ENCODE measurements at regions not wholly inside any gene's neighbourhood (a gene's known extent, or its start where the extent isn't known, plus 50 kb on each side); places are given as distances from the start of the nearest gene placed in this dataset.
"Not testable (repeated sequence)": the region's sequence is repeated elsewhere in the genome, so short reads cannot be mapped to it uniquely, and the experiment has no call there.

DNA sequence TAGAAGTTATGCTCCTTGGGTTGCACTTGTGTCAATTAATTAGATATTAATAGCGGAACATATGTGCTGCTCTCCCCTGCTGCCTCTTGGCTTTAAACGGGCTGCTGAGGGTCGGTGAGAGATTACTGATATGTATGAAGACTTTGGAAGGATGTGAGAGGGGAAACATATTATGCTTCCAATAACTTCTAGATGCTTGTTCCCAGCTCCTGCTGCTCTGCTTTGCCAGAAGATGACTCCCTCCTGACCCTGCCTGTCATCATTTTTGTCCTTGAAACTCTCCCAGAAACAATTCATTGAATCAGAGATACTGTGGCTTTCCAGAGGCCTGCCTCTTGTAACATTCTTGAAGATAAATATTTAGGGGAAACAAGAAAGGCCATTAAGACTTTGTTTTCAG, 300.1 kb upstream of the STXBP6 start:
- no peak for DNase-seq (ENCODE audit: extremely low read depth in 1 of 2, low read depth in 1 of 2)

DNA sequence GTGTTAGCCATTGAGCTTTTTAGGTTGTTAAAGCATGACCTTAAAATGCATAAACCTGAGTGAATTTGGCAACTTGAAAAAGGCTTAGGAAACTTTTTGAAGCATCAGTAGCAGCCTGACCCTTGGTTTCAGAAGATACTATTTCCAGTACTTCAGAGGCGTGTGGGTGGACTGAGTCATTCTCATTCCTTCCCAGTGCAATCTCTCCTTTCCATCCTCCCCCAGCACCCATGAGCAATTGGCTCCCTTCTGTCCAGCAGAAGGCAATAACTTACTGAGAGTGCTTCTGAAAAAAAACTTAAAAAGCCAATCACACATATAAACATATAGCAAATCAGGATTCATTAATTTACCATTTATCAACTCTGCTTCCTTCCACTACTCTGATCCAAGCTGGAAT, 299.3 kb upstream of the STXBP6 start:
- DNase-seq (ENCODE audit: extremely low read depth in 1 of 2, low read depth in 1 of 2): no peak

DNA sequence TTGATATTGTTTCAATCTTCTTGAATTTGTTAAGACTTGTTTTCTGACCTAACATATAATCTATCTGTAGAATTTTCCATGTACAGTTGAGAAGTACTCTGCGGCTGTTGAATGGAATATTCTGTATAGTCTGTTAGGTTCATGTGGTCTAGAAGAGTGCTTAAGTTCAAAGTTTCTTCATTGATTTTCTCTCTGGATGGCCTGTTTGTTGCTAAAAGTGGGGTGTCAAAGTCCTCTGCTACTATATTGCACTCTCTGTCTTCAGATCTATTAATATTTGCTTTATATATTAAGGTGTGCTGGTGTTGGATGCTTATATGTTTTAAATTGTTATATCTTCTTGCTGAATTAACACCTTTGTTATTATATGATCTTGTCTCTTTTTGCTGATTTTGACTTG, 290.9 kb upstream of the STXBP6 start:
- no peak for DNase-seq (ENCODE audit: extremely low read depth in 1 of 2, low read depth in 1 of 2)

DNA sequence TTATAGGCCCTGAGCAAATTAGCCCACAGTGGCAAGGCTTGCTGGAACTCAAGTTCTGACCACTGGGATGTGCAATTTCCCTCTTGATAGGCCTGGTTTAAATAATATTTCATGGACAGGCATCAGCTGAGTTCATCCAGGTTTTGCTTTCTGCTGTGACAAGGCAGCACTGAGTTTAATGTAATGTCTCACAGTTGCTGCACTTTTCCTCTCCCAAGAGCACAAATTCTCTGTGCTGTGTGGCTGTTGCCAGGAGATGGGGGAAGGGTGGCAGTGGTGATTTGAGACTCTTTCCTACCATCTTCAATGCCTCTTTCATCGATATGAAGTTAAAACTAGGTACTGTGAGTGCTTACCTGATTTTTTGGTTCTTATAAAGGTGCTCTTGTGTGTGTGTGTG, 272.8 kb upstream of the STXBP6 start:
- DNase-seq (ENCODE audit: extremely low read depth in 1 of 2, low read depth in 1 of 2): no peak

DNA sequence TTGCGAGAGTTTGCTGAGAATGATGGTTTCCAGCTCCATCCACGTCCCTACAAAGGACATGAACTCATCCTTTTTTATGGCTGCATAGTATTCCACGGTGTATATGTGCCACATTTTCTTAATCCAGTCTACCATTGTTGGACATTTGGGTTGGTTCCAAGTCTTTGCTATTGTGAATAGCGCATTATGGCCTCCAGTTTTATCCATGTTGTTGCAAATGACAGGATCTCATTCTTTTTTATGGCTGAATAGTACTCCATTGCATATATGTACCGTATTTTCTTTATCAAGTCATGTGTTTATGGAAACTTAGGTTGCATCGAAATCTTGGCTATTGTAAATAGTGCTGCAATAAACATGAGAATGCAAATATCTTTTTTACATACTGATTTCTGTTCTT, 266.1 kb upstream of the STXBP6 start:
- not testable (repeated sequence) for DNase-seq (ENCODE audit: extremely low read depth in 1 of 2, low read depth in 1 of 2)

DNA sequence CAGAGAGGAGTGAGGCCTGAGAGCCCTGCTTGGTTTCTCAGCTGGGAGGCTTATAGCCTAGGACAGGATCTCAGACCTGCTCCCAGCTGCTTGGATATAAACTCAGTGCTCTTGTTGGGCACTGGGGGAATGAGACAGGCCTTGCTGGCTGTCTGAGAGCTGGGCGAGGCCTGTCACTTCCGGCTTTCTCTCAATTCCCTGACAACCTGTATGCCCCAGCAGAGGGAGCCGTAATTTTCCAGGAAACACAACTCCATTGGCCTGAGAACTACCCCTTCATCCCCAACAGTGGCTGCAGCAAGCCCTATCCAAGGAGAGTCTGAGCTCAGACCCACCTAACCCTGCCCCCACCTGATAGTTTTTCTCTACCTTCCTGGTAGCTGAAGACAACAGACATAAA, 258.3 kb upstream of the STXBP6 start:
- no peak for DNase-seq (ENCODE audit: extremely low read depth in 1 of 2, low read depth in 1 of 2)

DNA sequence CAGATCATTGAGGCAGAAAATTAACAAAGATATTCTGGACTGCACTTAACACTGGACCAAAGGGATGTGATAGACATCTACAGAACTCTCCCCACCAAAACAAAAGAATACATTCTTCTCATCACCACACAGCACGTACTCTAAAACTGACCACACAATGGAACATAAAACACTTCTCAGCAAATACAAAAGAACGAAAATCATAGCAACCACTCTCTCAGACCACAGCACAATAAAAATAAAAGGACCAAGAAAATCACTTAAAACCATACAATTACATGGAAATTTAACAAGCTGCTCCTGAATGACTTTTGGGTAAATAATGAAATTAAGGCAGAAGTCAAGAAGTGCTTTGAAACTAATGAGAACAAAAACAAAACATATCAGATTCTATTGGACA, 254.0 kb upstream of the STXBP6 start:
- no peak for DNase-seq (ENCODE audit: extremely low read depth in 1 of 2, low read depth in 1 of 2)

DNA sequence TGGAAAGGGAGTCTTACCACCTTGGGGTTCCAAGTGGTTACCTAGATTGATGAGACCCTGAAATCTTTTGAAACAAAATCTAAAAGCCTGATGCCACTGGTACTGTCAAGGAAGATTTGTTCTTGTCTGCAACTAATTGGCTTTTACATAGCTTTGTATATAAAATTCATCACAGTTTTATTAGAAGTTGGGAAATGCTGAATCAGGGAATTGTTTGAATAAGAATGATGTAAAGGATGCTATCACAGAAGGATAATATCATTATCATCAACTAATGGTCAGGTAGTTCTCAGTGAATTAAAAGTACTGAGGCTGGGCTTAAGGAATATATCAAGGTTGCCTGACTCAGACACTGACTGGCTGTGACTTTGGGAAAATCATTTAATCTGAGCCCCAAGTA, 248.3 kb upstream of the STXBP6 start:
- no peak for DNase-seq (ENCODE audit: extremely low read depth in 1 of 2, low read depth in 1 of 2)

DNA sequence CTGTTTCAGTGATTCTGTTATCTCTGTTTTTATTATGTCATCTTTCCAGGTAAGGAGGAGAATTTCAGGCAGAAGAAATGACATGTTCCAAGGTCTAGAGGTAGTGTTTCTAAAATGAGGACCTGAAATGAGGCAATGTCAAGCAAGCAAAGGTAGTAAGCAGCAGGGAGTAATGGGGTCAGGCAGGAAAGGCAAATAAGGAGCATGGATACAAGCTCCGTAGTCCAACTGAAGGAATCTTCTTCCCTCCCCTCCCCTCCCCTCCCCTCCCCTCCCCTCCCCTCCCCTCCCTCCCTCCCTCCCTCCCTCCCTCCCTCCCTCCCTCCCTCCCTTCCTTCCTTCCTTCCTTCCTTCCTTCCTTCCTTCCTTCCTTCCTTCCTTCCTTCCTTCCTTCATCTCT, 240.2 kb upstream of the STXBP6 start:
- not testable (repeated sequence) for DNase-seq (ENCODE audit: extremely low read depth in 1 of 2, low read depth in 1 of 2)

DNA sequence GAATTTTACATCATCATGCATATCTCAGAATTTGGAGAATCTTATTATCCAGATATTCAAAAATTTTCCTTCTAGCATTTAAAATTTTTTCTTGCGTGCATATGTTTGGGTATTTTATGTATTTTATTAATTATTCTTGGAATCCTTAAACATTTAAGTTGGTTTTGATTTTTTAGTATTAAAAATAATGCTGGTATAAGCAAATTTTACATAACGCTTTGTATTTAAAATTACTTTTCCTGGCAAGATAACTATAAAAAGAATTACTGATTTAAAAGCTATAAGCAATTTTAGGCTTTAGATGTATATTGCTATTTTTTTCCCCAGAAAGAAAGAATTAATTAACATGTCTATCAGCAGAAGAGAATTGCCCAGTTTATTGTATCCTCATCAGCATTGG, 224.6 kb upstream of the STXBP6 start:
- no peak for DNase-seq (ENCODE audit: extremely low read depth in 1 of 2, low read depth in 1 of 2)

DNA sequence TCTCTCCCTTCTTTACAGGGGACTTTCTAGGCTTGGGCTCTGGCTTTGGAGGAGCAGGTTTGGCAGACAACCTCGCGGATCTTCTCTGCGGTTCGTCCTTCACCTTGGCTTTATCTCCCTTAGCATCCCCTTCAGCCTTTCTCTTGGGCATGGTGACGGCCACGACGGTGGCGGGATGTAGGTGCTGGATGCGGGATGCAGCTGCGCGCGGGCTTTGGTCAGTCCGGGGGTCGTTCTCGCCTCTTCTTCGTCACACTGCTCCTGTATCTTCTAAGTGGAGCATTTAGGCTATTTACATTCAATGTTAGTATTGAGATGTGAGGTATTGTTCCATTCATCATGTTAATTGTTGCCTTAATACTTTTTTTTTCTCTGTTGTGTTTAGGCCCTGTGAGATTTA, 217.2 kb upstream of the STXBP6 start:
- no peak for DNase-seq (ENCODE audit: extremely low read depth in 1 of 2, low read depth in 1 of 2)

DNA sequence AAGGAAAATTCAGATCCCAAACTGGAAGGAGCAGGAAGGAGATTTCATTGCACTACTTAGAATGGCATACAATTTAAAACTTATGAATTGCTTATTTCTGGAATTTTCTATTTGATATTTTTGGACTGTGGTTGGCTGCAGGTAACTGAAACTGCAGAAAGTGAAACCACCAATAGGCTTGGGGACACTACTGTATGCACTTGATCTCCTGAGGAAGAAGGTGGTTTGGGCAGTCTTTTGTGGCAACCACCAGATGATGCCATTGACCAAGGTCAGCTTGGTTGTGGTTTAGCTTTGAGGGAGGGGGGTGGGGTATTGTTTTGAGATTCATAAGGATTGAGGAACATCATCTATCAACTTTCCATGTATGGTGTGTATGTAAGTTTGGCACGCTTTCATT, 209.5 kb upstream of the STXBP6 start:
- no peak for DNase-seq (ENCODE audit: extremely low read depth in 1 of 2, low read depth in 1 of 2)

DNA sequence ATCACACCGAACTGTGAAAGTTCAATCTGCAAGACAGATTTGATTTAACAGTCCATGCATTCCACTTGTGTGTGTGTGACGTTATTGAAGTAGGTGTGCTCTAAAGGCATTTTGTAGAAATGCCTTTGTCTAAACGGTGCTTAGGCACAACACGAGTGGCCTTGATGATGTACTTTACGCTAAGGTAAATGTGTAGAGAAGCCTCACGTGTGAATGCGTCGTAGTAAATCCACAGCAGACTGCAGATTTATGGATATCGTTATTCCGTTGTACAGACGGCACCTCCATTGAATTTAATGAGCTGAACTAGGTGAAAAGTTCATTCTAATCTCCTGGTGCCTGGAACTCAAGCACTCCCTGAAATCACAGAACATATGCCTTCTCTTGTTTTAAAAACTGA, 202.8 kb upstream of the STXBP6 start:
- DNase-seq (ENCODE audit: extremely low read depth in 1 of 2, low read depth in 1 of 2): no peak

DNA sequence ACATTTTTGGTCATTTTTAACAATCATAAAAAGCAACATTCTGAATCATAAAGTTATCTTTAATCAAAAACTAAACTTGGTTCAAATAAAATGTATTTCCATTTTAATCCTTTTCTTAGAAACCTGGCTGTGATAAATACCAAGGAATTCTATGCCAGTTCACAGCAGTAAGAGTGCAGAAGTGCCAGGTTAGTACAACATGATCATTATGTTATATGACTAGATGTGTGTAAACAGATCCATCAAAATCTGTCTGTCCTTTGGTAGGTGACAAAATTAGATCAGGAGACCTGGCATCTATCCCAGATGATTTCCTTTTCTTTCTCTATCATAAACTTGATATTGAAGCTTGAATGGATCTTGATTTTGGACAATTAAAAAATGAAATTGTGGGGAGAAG, 200.6 kb upstream of the STXBP6 start:
- no peak for DNase-seq (ENCODE audit: extremely low read depth in 1 of 2, low read depth in 1 of 2)

DNA sequence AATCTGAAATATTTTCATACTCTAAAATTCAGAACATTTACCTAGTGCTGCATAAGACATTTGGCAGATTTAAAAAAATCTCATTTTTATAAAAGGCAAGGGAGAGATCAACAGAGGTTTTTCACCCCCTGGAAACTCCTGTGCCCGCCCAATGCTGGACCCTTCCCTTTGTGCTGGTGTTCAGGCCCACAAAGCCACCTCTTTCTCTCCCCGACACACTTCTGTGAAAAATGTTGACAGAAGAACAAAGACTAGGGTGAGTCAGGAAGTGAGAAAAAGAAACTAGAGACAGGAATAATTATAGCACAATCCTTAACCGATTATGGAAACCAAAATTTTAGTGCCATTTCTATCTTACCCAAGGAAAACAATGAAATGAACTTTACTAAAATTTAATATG, 197.7 kb upstream of the STXBP6 start:
- DNase-seq (ENCODE audit: extremely low read depth in 1 of 2, low read depth in 1 of 2): no peak

DNA sequence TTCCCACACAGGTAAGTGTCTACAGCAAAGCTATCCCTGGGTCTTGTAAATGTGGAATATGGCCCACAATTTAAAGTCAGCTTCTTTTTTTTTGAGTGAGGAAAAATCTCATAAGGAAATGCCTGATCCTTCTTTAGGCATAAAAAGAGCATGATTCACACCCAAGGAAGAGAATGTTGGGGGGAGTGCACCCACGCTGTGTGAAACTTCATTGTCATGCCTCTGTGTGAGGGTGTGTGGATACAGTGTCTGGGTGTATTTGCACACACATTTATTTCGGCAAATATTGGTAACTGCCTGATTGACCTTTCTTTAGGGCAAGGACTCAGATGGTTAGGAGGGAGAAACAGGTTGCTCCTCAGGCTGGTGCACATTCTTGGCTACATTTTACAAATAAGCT, 196.8 kb upstream of the STXBP6 start:
- DNase-seq (ENCODE audit: extremely low read depth in 1 of 2, low read depth in 1 of 2): no peak

DNA sequence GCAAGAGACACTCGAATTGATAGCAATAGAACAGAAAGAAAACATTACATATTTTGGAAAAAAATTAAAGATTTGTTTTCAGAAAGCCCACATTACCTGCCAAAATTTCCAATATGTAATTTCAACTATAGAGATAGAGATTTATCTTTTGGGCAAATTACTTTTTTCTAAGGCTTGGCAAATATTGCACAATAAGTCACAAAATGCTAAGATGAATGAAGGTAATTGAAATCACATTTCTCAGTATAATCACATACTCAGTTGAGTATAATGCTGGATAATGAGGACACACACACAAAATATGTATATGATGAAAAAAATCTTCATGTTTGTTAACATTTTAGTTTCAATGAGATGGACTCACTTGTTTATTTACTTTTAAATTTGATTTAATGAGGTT, 189.2 kb upstream of the STXBP6 start:
- DNase-seq (ENCODE audit: extremely low read depth in 1 of 2, low read depth in 1 of 2): no peak

DNA sequence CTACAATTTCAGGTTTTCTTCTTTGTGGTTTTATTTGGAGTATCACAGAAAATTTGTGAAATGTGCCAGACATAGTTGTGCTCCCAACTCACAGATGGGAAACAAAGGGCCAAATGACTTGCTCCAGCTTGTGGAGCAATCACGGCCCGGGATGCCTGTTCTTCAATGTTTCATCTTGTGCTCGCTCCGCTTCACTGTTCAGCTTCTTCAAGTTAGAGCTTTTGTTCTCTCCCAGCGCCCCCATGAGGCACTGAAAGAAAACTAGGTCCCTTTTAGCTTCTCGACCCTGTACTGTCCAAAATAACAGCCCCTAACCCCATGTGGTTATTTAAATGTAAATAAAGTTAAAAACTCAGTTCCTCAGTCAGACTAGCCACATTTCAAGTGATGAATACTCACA, 187.9 kb upstream of the STXBP6 start:
- DNase-seq (ENCODE audit: extremely low read depth in 1 of 2, low read depth in 1 of 2): no peak

DNA sequence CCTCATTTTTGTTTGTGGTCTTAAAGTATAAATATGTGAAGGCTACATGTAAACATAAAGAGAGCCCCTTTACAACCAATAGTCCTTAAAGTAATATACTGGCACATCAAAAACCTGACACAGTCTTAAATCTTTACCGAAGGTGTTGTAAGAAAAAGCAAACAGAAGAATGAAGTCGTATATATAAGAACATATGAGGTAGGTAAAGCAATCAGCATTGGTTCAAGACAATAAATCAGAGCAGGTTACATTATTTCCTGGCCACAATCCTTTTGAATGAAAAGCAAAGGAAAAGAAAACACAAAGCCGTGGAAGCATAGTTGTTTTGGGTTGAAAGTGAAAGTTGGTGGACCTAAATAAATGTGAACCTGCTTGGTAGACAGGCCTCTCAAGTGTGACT, 183.7 kb upstream of the STXBP6 start:
- DNase-seq (ENCODE audit: extremely low read depth in 1 of 2, low read depth in 1 of 2): no peak

DNA sequence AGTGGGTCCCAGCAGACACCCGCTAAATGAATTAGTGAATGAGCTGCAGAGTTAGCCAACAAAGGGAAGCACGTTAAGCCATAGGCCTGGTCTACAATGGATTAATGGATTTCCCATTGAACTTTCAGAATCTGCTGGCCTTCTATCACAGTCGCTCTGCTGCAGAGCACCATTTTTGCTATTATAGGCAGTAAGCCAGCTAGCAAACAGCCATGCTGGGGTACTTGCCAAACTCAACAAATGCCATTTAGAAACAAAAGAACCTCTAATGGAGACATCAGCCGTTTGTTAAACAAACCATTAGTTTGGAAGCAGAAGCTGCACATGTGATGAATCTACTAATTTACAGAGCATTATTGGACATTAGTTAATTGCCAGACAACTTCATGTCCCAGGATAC, 181.1 kb upstream of the STXBP6 start:
- DNase-seq (ENCODE audit: extremely low read depth in 1 of 2, low read depth in 1 of 2): no peak

DNA sequence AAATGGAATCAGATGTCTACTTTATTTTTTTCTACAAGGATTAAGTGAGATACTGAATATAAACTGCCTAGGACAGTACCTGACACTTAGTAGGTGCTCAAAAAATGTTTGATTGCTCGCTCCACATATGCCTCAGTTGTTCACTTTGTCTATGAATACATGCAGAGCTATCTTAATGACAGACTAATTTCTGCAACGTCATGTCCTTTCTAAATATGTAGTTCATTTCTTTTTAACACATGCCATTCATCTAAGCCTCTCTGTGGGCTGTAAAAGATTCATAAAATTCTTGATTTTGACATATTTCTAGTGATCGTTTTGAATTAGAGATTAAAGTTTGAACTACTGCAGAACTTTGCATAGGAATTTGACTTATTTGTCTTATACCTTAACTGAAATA, 176.3 kb upstream of the STXBP6 start:
- DNase-seq (ENCODE audit: extremely low read depth in 1 of 2, low read depth in 1 of 2): no peak

DNA sequence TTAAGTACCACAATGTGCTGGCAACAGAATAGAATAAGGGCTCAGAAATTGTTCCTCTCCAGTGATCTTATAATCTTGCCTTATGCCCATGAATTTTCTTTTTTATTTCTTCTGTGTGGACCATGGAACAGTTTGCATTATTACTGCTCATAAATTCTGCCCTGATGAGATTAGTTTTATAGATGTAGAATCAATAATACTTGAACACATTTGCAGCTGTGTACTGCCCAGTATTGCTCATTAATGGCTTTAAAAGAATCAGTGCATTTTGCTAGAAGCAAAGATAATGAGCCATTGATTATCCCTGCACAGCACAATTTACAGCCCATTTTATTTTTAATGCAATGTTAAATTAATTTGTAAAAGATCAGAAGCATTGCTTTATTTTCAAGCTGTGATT, 172.3 kb upstream of the STXBP6 start:
- DNase-seq (ENCODE audit: extremely low read depth in 1 of 2, low read depth in 1 of 2): no peak

DNA sequence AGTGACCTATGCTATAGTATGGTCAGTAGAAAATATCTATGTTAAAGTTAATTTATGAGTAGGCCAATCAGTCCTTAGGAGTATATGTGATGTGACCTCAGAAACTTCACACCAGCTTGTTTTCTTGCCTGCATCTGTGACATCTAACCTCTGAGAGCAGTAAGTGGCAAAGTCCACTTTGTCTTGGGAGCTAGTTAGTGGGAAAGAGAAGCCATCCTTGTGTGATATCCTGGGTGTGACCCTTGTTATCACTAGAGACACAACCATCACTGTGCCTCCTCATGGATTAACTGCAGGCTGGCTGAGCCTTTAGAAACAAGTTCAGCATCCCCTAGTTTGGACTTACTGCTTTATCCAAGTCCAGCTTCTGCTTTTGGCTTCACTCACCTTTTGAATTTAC, 170.6 kb upstream of the STXBP6 start:
- no peak for DNase-seq (ENCODE audit: extremely low read depth in 1 of 2, low read depth in 1 of 2)

DNA sequence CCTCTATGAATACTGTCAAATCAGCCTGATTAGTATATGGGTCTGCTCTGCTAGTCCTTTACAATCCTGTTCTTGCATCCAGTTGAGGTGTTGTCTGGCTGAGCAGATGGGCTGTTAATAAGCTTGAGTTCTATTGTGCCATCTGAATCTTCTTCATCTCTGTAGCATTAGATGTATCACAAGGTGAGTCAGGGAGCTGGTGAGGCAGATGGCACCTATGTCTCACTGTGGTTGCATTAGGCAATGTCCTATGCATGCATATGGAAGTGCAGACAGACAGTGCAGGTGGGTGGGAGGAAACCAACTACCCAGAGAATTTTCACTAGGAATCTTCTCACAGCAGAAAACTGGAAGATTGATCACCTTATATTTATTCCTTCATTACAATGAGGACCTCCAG, 165.7 kb upstream of the STXBP6 start:
- no peak for DNase-seq (ENCODE audit: extremely low read depth in 1 of 2, low read depth in 1 of 2)

Data from stimulated activated CD8-positive, alpha-beta memory T cell treated with anti-CD3 and anti-CD28 coated beads, Interleukin-7, amount 100 ng/mL, for 48 hours (primary cell).